GM12874 (cell line): ENCODE measurements at regions not wholly inside any gene's neighbourhood (a gene's known extent, or its start where the extent isn't known, plus 50 kb on each side); places are given as distances from the start of the nearest gene placed in this dataset.

Source experiments
- TF ChIP-seq, protein P1 (sequence below): IDR thresholded peaks from 2 replicates; pipeline ENCODE4 v1.5.1; 2011; ENCODE audit warnings: low read depth, mild to moderate bottlenecking, control low read depth, low read length, moderate library complexity; ENCODE audit not compliant: insufficient read depth

DNA sequence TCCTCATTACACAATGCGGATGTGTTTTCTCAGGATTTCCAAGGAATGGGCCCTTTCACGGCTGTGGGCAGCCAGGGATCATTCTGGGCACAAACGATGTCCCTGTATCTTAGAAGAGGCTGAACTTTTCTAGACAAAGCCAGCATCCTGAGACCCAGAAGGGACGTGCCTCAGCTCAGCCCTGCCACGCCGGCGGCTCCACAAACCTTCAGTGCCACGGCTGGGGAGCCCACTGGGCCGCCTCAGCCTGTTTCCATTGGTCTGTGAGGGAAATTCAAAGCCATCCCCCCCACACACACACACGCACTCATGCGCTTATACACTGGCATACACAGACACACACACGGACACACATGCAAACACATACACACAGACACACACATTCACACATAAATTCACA lies 344.9 kb upstream of the MKI67 start:
- TF ChIP-seq, protein P1, sequence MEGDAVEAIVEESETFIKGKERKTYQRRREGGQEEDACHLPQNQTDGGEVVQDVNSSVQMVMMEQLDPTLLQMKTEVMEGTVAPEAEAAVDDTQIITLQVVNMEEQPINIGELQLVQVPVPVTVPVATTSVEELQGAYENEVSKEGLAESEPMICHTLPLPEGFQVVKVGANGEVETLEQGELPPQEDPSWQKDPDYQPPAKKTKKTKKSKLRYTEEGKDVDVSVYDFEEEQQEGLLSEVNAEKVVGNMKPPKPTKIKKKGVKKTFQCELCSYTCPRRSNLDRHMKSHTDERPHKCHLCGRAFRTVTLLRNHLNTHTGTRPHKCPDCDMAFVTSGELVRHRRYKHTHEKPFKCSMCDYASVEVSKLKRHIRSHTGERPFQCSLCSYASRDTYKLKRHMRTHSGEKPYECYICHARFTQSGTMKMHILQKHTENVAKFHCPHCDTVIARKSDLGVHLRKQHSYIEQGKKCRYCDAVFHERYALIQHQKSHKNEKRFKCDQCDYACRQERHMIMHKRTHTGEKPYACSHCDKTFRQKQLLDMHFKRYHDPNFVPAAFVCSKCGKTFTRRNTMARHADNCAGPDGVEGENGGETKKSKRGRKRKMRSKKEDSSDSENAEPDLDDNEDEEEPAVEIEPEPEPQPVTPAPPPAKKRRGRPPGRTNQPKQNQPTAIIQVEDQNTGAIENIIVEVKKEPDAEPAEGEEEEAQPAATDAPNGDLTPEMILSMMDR = no peak

- TF ChIP-seq, protein P1 = no peak
Observed at GRCh38 chr10:128472196-128472595, 346.0 kb upstream of the MKI67 start.

- TF ChIP-seq, protein P1 = no peak
Observed at GRCh38 chr10:128473396-128473795, 347.2 kb upstream of the MKI67 start.

- TF ChIP-seq, protein P1 = no peak
Observed at GRCh38 chr10:128473911-128474310, 347.7 kb upstream of the MKI67 start.

DNA sequence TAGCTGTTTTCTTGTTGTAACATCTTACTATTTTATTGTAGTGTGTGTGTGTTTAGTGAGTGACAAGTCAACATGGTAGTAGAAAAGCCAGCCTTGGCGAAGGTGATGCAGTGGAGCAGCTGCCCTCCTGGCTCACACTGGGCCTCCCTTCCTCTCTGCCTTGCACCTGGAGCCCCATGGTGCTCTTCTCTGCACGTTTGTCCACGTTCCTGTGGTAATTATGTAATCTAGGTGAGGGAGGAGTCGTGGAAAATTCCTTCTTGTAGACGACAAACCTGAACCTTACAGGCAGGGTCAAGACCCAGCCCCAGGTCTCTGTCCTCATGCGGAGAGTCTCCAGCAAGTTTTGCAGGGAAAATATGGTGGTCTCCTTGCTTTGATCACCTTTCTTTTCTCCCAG lies 348.3 kb upstream of the MKI67 start:
- TF ChIP-seq, protein P1 = no peak

GRCh38 chr10:128475686-128476367 lies 349.6 kb upstream of the MKI67 start:
- TF ChIP-seq, protein P1 = no peak

DNA sequence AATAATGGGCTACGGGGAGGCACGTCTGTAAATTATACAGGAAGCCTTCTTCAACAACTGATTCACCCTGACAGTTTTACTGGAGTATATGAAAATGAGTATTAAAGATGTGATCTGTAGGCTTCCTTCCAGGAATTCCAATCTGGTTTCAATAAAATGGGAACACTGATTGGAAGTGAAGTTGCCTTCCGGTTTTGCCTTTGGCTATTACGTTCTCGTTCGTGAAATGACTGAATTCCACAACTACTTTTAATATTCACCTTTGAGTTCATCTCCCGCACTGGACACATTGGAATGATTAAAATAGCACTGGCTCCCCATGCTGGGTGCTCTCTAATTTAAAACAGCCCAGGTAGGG lies 350.1 kb upstream of the MKI67 start:
- TF ChIP-seq, protein P1 = no peak

- TF ChIP-seq, protein P1 = no peak
Observed at GRCh38 chr10:128476845-128477244, 350.6 kb upstream of the MKI67 start.
